HG03469 (cell line): ENCODE measurements at regions not wholly inside any gene's neighbourhood (a gene's known extent, or its start where the extent isn't known, plus 50 kb on each side); places are given as distances from the start of the nearest gene placed in this dataset.

Experiments
- ATAC-seq: cut with Tn5 transposase; IDR thresholded peaks from one replicate; pipeline ENCODE4 v1.9.1; 2021; ENCODE audit warnings: mild to moderate bottlenecking, moderate library complexity, moderate number of reproducible peaks; ENCODE audit not compliant: unreplicated experiment

- no peak for ATAC-seq
Measured at GRCh38 chr18:51514128-51514527, 316.6 kb upstream of the MEX3C start.

- ATAC-seq, result no peak
Measured at GRCh38 chr18:51516478-51517038, 319.1 kb upstream of the MEX3C start.

- no peak for ATAC-seq
Measured at GRCh38 chr18:51519571-51519970, 322.1 kb upstream of the MEX3C start.

- no peak for ATAC-seq
Measured at GRCh38 chr18:51520676-51521180, 323.2 kb upstream of the MEX3C start.

DNA sequence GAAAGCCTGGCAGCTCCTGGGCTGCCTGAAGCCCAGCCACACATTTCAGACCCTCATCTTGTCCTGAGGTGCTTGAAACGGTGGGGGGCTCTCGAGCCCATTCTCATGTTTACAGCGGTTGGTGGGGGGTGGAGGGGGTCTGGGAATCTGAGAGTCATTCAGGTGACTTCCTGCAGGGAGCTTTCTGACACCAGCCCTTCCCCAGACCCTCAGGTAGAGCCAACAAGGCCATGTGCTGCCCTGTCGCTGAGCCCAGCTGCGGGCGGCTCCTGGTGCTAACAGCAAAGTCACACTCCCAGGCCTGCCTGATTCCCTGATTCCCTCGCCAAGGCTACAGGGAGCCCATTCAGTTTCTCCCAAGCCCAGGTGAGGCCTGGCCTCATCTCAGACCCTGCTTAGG lies 324.9 kb upstream of the MEX3C start:
- ATAC-seq, result no peak

- ATAC-seq, result no peak
Measured at GRCh38 chr18:51522821-51523220, 325.3 kb upstream of the MEX3C start.

DNA sequence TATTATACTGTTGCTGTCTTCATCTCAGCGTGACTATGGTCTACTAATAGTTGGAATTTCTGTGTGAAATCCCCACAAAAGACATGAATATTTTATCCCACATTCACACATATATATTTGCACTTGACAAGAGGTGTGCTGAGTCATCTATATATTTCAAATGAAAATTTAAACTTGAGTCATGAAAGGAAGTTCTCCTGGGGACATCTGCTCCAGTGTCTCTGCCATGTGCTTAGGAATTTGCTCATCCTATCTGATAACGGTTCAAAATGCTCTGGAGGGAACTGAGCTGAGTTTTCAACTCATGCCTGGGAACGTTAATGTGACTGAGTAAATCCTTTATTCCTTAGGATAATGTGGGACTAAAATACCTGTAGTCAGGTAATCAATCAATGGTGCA lies 326.2 kb upstream of the MEX3C start:
- no peak for ATAC-seq

DNA sequence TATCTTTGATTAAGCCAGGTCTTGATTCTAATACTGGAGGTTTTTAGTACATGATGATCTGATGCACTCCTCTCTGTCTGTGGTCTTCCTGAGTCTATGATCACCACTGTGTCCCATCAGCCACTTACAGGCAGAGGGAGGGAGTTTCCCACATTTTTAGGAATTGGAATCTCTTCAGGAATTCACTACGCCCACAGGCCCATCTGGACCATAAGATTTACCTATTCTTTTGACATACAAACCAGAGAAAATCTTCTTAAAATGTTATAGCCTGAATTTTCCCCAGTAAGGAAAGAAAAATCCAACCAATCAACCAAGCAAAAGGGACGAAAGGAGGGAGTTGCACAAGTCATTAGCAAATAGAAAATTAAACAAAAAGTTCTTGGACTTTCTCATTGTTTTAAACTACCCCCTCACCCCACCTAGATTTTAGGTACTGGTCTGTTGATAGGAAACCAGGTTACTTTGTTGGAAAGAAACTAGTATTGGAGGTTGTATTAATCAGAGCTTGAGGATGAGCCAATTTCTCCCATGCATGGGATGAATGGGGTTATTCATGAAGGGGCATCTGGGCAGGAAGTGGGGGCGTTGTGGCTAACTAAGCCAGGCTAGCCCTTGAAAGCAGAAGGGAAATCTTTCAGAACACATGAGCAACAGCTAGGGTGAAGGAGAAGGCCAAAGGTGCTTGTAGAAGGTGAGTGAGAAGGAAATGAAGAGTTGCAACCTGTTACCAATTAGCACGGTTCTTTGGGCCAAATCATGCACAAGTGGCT lies 328.2 kb upstream of the MEX3C start:
- ATAC-seq, result no peak

GRCh38 chr18:51527826-51528225 lies 330.3 kb upstream of the MEX3C start:
- no peak for ATAC-seq

- no peak for ATAC-seq
Measured at GRCh38 chr18:51531501-51531900, 334.0 kb upstream of the MEX3C start.

DNA sequence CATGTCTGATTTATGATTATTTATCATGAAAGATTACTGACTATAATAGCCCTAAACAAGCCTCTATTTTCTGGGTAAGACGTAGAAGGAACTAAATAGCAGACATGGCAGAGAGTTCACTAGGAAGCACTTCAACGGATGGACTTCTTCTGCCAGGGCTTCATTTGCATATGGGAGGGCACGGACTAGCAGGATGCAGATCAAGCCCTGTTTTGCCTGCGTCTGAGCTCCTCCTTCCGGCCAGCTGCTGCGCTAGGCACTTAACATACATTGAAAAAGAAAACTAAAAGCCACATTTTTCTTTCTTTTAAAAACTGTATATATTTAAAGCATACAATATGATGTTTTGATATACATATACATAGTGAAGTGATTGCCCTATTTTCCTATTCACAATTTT lies 340.0 kb upstream of the MEX3C start:
- ATAC-seq, result peak; percentile 92

- ATAC-seq, result no peak
Measured at GRCh38 chr18:51540562-51540961, 343.1 kb upstream of the MEX3C start.

DNA sequence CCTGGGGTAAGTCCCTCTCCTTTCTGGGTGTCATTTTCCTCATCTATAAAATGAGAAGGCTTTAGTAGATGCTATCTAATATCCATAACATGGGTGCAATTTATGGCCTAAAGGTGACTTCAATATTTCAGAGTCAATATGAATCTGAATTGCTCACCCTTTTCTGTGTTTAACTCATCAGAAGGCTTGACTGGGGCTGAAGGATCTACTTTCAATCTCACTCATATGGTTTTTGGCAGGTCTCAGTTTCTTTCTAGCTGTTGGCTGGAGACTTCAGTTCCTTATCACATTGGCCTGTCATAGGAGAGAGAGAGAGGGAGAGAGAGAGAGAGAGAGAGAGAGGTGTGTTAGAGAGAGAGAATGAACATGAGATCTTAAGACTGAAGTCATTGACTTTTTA lies 343.7 kb upstream of the MEX3C start:
- no peak for ATAC-seq

DNA sequence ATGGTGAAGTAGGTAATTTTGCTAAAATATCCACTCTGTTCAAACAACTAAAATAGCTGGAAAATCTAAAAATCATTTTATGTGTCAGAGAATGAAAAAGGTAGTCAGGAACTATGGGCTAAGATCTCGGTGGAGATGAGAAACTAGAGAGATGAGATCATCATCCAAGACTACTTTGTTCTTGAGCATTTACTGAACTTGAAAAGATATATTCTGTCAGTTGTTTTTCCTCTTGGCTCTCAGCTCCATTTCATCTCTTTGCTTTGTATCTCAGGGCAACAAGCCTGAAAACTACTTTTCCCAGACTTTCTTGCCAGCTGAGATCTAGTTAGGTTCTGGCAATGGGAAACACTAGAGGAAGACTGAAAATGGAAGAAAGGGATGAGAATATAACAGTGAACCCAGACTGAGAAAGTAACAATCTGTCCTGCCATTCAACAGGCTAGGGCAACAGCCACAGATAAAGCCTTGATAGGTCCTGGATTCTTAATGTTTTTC lies 346.2 kb upstream of the MEX3C start:
- ATAC-seq, result no peak

DNA sequence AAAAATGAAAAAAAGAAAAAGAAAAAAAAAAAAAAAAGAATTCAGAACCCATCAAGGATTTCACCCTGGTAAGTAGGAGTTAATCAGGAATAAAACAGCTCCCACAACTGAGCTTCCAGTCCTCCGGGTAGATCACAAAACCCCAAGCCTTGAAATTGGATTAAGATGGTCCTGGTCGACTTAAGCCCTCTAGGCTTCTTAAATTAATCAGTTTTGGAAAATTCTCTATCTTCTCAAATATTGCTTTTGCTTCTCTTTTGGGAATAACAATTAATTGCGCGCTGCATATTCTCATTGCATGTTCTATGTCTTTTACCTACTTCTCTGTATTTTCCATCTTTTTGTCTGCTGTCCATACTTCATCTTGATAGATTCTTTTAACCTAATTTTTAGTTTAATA lies 348.0 kb upstream of the MEX3C start:
- ATAC-seq, result no peak

GRCh38 chr18:51559198-51559901 lies 361.9 kb upstream of the MEX3C start:
- no peak for ATAC-seq

GRCh38 chr18:51559902-51560287 lies 362.4 kb upstream of the MEX3C start:
- ATAC-seq, result no peak

- no peak for ATAC-seq
Measured at GRCh38 chr18:51561821-51562220, 364.3 kb upstream of the MEX3C start.

DNA sequence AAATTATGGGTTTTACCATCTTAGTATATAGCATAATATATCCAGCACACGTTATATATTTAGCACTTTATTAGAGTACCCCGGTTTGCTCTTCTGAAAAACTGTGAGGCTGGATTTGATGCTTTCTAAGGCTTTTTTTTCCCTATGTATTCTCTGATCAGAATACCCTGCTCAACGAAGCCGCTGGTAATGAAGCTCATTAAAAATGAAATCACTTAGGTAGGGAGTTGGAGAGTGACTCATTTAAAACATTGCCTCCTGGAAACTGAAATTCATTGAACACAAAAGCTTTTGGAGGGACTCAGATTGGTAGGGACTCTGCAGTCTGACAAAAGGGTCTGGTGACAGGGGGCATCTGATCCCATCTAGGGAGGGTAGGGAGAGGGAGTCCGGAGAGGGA lies 365.4 kb upstream of the MEX3C start:
- no peak for ATAC-seq

DNA sequence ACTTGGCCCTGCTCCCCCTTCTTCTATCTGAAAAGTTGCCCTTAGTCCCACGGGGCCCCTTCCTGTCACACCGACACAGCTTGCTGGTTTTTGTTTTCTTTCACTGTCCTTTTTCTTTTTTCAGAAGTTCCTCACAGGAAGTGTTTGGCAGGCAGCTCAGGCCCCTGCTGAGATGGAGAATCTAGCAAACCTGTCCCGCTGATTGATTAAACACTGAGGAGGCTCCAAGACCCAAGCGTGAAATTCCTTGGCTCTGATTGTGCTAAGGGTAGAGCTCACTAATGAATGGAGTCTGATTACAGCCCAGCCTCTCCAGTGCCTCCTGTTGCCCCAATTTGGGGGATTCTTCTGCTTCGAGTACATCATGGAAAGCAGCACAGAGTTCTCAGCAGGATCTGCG lies 365.9 kb upstream of the MEX3C start:
- ATAC-seq, result no peak

DNA sequence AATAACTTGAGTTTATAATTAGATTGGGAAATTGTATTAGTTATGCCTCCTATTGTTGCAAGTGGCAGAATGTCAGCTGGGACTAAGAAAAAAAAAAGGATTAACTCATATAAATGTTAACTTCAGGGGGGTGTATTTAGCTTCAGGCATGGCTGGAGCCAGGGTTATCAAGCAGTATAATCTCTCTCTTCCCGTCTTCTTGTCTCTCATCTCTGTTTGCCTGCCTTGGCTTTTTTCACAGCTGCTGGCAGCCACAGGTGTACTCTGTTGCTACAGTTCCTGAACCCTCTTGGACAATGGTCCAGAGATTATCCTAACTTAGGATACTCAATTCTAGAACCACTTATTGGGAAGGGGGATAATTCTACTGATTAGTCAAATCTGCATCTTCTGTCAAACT lies 370.7 kb upstream of the MEX3C start:
- ATAC-seq, result no peak

- no peak for ATAC-seq
Measured at GRCh38 chr18:51569153-51569552, 371.7 kb upstream of the MEX3C start.
